UCSD-AML1 (cell line): ENCODE measurements at regions not wholly inside any gene's neighbourhood (a gene's known extent, or its start where the extent isn't known, plus 50 kb on each side); places are given as distances from the start of the nearest gene placed in this dataset.

ENCODE experiments used
- DNase-seq: peaks from one replicate; lab custom pipeline; 2025; ENCODE audit not compliant: unreplicated experiment; lab: John Stamatoyannopoulos, UW

DNA sequence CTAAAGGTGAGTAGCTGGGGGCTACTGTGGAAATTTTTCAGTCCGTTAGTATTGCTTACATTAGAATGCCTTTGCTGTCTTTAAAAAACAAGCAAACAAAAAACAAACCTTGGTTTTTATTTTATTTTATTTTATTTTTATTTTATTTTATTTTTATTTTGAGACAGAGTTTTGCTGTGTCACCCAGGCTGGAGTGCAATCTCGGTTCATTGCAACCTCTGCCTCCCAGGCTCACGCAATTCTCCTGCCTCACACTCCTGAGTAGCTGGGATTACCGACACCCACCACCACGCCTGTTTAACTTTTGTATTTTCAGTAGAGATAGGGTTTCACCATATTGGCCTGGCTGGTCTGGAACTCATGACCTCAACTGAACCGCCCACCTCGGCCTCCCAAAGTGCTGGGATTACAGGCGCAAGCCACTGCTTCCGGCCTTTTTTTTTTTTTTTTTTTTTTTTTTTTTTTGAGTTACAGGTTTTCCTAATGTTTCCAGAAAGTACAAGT, 732.6 kb downstream of the KCNJ3 start:
- no peak for DNase-seq

DNA sequence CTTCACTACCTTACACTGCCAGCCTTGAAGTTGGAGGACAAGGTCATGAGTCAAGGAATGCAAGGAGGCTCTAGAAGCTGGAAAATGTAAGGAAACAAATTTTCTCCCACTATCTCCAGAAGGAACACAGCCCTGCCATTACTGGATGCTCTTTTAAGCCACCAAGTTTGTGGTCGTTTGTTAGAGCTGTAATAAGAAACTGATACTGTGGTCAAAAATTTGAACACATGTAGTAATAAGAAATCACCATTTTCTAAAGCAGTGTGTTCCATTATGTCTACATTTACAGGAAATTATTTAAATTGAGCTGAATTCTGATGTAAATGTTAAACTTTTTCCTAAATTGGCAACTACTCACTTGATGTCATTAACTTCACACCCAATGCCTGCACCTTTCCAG, 729.0 kb downstream of the KCNJ3 start:
- DNase-seq, result no peak

DNA sequence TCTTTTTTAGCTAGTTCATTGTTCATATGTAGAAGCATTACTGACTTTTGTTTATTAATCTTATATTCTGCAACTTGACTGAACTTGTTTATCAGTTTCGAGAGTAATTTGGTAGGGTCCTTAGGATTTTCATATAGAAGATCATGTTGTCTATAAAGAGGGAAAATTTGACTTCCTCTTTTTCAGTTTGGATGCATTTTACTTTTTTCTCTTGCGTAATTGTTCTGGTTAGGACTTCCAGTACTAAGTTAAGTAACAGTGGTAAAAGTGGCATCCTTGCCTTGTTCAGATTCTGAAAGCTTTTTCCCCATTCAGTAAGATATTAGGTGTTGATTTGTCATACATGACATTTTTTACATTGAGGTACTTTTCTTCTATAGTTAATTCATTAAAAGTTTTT, 726.0 kb downstream of the KCNJ3 start:
- no peak for DNase-seq

DNA sequence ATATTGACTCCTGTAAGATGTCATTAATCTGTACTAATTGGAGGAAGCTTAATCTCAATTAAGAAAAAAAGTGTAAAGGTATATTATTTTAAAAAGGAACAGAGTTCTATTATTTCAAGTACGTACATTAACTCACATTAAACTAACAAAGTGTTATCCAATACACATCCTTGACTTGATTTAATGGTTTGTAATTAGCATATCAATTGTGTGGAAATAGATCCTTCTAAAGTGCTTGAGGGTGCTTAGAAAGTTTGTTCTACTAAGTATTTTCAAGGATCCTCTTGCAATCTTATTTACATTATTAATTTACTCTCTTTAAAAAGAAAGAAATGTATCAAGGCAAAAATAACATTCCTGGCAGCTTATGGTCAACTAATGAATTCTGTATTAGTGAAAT, 720.3 kb downstream of the KCNJ3 start:
- no peak for DNase-seq

DNA sequence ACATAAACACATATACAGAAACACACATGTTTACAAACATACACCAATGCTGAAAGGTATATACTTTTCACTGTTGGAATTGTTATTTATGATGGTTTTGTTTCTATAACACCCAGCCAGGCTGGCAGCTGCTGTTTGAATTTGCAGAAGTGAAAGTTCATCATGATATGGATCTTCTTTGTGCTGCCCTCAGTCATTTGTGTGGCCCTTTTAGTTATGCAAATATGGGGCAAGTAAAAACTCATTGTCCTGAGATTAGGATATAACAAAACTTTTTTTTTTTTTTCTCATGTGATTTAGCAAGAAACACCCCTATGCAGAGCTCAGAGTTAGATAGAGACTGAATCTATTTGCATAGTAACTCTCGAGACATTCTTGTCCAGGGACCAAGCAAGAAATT, 714.1 kb downstream of the KCNJ3 start:
- no peak for DNase-seq

DNA sequence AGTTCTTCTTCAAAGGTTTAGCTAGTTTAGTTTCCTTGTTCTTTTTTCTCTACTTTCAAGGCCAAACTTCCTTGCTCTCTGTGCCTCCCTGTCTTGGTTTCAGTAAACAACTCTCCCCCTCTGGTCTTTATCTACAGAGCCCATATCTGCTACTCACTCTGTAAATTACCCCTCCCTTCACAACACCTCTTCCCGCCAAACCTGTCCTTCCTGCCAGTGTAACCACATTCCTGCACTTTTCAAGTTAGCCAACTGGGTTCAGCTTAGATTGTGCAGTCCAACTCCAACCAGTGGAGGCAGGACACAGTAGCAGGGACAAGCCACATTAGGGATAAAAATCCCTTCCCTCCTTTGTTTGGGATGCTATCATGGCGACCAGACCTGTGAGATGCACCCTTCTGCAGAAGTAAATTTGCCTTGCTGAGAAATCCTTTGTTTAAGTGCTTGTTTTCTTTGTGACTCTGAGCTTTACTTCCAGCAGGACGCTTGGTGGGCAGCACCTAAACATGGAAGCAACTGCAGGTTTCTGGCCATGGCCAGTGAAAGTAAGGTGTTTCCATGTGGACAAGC, 706.0 kb downstream of the KCNJ3 start:
- no peak for DNase-seq

DNA sequence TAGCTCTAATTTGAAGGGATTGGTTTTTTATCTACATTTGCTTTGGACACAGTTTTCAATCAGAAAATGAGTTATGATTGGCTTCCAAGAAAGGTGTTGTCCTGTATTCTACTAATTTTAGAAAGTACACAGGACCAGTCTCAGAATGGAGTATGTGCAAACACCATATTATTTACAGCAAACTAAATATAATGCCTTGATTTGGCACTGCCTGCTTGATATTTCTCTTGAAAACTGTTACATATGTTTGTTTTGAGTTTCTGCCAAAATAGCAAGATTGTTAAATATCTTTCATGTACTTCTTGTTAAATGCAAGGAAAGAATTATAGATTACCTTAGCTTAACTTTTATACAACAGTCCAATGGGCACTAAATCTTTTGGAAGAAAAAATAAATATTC, 694.9 kb downstream of the KCNJ3 start:
- no peak for DNase-seq

DNA sequence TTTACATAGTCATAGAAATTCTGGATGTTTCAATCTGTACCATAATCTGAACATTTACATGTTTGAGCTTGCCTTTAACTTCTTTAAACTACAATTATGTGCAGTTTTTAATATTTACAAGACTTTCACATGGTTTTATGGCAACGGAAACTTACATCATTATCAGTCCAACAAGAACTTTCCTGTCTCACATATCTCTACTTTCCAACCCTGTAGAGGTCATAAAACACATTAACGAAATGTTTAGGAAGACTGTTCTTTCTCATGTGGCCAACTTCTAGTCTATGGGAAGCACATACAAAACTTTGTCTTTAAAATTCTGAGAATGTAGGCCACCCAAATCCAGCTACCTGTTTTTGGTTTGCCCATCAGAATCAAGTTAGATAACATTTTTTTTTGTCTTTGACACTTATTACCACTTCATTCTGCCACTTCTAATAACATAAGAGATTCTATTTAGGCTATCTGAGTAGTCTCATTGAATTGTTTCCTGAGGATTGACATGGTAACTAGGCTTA, 693.2 kb downstream of the KCNJ3 start:
- DNase-seq, result no peak

DNA sequence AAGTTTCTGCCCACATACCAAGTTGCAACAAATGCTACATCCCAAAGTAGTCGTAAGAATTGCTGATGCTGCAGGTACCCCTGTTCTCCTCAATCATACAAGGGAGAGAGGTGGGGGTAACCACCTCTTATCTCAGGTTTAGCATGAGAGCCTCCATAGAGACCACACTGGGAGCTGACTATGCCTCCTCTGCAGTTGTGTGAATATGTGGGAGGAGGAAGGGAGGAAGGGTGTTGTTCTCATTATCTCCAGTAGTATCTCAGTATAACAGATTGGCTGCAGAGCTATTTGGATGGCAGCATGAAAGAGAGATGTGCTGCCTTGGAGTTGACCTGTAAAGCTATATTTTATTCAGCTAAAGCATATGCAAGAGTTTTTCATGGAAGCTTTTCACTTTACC, 690.7 kb downstream of the KCNJ3 start:
- no peak for DNase-seq

DNA sequence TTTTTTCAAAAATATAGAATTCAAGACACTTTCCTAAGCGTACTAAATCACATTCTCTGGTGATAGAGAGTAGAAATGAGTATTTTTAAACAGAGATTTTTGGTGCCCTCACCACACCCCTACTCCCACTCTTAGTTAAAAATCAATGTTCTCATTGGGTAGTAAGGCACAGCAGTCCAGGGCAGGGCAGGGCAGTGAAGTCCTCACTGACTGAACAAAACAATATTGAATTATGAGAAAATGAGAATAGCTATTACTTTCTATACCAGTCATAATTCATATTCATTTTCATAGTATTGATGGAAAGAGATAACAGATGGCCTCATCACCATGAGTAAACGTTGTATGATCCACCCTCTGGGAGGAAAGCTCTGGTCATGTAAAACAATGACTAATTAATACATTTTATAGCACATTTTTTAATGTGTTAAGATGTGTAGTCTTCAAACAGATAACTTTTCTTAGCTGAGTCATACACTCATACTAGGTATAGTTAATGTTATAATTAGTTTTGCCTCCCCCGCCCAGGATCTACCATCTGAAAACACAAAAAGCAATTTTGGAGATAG, 686.1 kb downstream of the KCNJ3 start:
- DNase-seq, result no peak

DNA sequence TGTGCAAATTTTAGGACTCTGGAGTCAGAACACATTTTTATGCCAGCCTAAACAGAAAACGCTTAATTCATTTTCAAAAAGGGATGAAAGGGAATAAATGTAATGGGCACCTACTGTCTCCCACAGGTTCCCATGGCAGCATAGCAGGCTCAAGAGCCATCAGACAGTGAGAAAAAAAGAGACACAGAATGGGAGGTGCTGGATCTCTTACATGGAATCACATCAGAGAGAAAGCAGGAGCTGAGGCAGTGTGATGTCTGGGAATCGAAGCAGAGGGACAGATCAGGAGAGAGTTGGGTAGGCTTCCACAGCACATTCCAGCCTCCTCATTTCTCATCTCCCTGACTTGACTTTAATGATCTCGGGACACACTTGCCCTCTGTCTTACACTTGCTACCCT, 684.3 kb downstream of the KCNJ3 start:
- no peak for DNase-seq

DNA sequence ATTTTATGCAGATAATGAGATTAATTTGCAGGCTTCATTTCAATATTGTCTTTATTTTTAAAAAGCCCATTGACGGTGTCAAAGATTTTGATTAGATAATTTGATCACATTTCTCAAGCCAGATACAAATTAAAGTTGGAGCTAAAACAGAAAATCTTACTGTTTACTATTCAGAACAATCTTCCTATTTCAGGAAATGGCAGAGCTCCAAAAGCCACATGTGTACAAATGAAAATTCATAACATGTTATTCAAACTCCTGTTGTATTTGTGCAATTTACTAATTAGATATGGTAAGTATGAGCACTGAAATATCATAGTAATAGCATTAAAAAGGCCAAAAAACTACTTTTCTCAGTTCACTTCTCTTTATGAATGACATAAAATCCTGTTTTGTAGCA, 682.9 kb downstream of the KCNJ3 start:
- no peak for DNase-seq

DNA sequence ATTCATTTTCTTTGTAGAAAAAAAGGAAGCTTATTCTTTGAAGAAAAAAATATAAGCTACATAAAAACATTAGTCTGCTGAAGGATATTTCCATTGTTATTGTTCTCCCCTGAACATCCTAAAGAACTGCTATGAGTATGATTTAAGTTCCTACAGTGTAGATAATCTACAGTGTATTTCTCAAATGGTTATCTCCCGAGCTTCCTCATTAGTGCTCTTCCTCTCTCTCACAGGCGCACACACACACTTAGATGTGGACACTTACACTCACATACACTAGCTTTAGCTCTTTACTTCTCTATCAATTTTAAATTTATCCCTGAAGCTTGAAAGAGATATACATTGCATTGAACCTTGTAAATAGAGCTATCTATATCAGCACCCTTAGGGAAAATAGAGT, 681.0 kb downstream of the KCNJ3 start:
- no peak for DNase-seq

DNA sequence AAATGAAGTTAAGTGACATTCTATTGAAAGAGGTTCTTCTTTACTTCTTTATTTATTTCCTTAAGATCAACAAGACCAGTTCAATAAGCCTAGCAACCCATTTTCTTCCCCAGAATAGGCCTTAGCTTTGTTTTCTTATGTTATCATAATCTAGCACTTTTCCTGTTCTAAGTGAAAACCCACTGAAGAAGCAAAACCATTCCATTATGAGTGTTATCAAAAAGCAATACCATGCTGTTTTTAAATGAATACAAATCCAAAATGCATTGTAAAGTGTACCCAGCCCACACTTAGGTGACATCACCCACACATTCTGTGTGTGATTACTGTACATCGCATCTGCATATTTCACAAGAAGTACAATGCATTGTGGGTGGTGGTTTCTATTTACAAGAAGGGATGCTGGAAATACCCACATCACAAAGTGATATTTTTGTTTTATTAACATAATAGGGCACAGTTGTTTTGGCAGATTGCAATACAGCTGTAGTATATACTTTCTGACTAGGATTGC, 679.5 kb downstream of the KCNJ3 start:
- DNase-seq, result no peak

DNA sequence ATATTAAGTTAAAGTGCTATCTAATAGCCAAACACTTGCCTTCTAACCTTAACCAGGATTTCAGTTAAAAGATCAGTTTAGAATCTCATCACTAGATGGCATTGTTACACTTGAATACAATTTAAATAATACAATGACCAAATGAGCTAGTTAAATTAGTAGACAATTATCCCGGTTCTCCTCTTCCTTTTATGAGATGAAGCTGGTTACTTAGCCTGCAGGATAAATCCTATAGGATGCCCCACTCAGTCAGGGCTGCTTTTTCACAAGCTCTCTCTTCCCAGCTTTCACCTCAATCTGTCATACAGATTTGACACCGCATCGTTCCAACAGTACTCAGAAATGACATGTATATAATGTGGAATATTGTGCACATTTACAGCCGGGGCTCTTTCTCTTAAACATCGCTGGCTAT, 678.8 kb downstream of the KCNJ3 start:
- DNase-seq, result no peak

DNA sequence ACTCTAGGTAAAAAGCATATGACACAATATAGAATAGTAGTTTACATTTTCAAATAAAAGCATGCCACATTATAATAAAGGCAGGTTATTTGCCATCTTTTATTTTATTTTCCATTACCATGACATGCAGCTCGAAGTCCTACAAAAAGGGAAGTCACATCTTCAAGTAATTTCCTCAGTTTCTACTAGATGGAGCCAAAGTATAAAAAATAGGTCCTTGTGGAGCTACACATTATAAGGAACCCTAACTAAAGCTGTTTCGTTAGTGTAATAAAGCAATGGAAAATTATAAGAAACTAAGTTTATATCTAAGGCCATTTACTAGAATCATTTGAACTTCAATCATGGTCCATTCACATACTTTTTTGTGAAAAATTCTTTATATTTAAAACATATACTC, 674.5 kb downstream of the KCNJ3 start:
- no peak for DNase-seq

DNA sequence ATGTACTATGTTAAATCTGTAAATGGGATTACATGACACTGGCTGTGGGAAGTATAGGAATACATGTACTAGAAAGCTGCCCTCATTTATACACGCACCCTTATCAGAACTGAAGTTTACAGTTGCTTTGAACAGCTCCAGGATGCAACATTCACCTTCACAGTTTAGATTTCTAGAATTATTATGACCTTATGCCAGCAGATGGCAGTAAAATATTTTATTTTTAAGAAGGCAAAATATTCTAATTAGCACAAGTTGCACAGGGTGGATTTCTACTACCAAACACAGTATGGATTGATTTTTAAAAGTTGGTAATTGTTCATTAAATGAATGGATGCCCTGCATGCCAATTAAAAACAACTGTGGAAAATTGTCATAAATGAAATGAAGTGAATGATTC, 670.4 kb downstream of the KCNJ3 start:
- no peak for DNase-seq

DNA sequence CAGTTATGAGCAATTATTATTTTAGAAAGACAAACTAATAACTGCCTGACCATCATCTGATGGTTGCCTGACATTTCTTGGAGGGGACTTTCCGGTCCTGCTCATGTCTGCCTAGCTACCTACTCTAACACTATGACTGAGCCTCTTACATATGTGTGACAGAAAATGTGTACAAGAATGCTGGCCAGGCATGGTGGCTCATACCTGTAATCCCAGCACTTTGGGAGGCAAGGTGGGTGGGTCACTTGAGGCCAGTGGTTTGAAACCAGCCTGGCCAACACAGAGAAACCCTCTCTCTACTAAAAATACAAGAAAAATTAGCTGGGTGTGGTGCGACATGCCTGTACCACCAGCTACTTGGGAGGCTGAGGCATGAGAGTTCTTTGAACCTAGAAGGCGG, 666.3 kb downstream of the KCNJ3 start:
- DNase-seq, result no peak

DNA sequence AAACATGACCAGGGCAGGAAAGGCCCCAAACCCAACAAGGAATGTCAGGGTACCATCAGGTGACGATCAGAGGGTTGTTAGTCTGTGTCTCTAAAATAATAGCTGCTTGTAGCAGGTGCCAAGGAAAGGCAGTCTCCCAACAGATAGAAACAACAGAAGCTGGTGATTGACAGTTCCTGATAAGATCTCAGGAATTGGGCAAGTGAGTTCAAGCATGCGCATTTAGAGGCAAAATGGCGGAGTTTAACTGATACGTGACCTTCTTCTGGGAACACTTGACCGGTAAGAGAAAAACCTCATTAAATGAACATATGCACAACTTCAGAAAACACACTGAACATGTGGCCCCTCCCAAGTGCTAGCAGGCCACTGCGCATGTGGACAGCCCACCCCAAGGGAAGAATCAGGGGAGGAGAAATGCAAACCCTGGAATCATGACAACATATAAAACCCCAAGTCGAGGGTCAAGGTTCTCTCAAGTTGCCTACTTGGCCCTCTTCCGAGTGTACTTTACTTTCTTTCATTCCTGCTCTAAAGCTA, 664.9 kb downstream of the KCNJ3 start:
- DNase-seq, result no peak

DNA sequence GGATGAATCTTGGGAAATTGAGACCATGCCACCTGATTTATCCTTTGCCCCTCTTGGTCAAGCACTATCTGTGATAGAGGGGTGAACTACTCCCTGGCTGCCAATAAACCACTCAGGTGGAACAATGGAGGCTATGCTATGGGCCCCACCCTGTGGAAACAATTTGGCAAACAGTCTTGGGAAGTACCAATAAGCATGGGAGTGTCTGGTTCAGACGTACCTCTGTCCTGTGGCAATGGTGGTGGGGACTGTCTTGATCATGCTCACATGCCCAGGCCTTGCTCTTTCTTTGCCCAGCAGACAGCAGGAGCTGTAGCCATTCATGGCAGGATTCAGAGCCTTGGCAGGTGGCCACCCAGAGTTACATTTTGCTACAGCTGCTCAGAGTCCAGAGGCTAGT, 658.7 kb downstream of the KCNJ3 start:
- no peak for DNase-seq

DNA sequence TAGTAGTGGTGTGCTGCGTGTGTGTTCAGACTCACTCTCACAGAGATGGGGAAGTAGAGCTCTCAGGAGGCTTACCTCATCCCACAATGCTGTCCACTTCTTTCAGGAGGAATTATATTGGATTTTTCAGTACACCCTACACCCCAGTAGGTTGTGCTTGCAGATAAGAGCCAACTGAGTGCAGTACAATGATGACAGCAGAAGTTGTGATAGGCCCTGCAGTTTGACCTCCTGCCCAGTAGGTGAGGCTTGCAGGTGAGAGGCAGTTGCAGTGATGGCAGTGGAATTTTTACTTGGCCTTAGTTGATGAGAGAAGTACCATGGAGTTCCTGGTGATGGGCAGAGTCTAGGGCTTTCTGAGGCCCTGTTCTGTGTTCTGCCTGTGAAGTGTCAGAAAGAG, 657.8 kb downstream of the KCNJ3 start:
- no peak for DNase-seq

DNA sequence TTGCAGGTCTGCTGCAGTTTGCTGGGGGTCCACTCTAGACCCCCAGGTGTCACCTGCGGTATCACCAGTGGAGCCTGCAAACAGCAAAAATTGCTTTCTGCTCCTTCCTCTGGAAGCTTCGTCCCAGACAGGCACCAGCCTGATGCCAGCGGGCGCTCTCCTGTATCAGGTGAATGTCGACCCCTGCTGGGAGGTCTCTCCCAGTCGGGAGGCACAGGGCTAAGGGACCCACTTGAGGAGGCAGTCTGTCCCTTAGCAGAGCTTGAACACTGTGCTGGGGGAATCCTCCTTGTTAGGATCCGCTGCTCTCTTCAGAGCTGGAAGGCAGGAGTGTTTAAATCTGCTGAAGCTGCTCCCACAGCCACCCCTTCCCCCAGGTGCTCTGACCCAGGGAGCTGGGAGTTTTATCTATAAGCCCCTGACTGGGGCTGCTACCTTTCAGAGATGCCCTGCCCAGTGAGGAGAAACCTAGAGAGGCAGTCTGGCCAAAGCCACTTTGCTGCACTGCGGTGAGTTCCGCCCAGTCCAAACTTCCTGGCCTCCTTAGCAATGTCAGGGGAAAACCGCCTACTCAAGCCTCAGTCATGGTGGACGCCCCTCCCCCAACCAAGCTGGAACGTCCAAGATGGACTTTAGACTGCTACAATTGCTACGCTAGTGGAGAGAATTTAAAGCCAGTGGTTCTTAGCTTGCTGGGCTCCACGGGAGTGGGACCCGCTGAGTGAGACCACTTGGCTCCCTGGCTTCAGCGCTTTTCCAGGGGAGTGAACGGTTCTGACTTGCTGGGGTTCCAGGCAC, 652.5 kb downstream of the KCNJ3 start:
- no peak for DNase-seq
